ENCODE measurements at regions not wholly inside any gene's neighbourhood (a gene's known extent, or its start where the extent isn't known, plus 50 kb on each side); places are given as distances from the start of the nearest gene placed in this dataset.

GRCh38 chr15:70206668-70207067 is 109.0 kb upstream of the TLE3 start:
- no peak for TF ChIP-seq POLR2A (IDR thresholded peaks at IDR 0.05)
- TF ChIP-seq CTCF (IDR thresholded peaks at IDR 0.05), result no peak
